K562 (cell line): ENCODE measurements at regions not wholly inside any gene's neighbourhood (a gene's known extent, or its start where the extent isn't known, plus 50 kb on each side); places are given as distances from the start of the nearest gene placed in this dataset.

Experiments
- ATAC-seq: fragments of 200-7000 bp; cut with Tn5 transposase; 3 replicates; pipeline ENCODE4 v1.9.1; 2020; ENCODE audit warnings: moderate library complexity
- BruUV-seq: library from RNA; stranded (reverse); fragments of 400-500 nt; replicated peaks from 2 replicates; lab custom pipeline; 2021; lab: Mats Ljungman, UMichigan
- CTCF ChIA-PET: fragments of 300-600 bp; formaldehyde crosslinking; extraction: SDS; loops from one replicate; lab custom pipeline; 2021; ENCODE audit warnings: low intra/inter-chr PET ratio; lab: Yijun Ruan, JAX
- POLR2A ChIA-PET: fragments of 300-600, 350-650 bp; sonication (Branson Sonifier 250); formaldehyde crosslinking; extraction: SDS; loops from one replicate; lab custom pipeline; 2021; ENCODE audit warnings: antibody characterized with exemption, inconsistent platforms; lab: Yijun Ruan, JAX
- DNase-seq, 4 experiments: peaks; one replicate each; pipeline versions ENCODE4 v3.0.0 to v3.0.0-alpha.2; 2011 to 2018; ENCODE audit warnings: low spot score in 3 of 4, mixed read lengths in 3 of 4; ENCODE audit errors: extremely low read depth in 1 of 4
- FAIRE-seq: peaks from 2 replicates; lab custom pipeline; 2011; peaks lifted over from hg19 to GRCh38; lab: Jason Lieb, UNC
- H2AFZ ChIP-seq: 2 replicates; pipeline ENCODE4 v1.6.0; 2011; ENCODE audit warnings: low read depth, low read length, control low read depth, inconsistent platforms
- H3K27ac ChIP-seq: fragments of 200-600 bp; 3 replicates; pipeline ENCODE4 v1.8.0; 2011; ENCODE audit warnings: low read depth, mild to moderate bottlenecking, control low read depth, inconsistent platforms, low read length, moderate library complexity, mixed read lengths; ENCODE audit errors: extremely low read depth
- H3K27me3 ChIP-seq, 2 experiments: fragments of 300-600 bp in 1 of 2; 2 replicates in 1 of 2; 3 replicates in 1 of 2; pipeline versions ENCODE4 v1.6.0 to v1.8.0; 2011; ENCODE audit warnings: inconsistent platforms in 2 of 2, low read length in 2 of 2, mild to moderate bottlenecking in 1 of 2, mixed read lengths in 1 of 2, moderate library complexity in 1 of 2; ENCODE audit not compliant: control insufficient read depth in 2 of 2, insufficient read depth in 2 of 2
- H3K36me3 ChIP-seq: fragments of 300-600 bp; 3 replicates; pipeline ENCODE4 v1.8.0; 2011; ENCODE audit warnings: mild to moderate bottlenecking, low read length, inconsistent platforms; ENCODE audit not compliant: control insufficient read depth, insufficient read depth
- H3K4me1 ChIP-seq, 2 experiments: fragments of 200-600 bp in 1 of 2; replicated peaks in 1 of 2; 2 replicates in 1 of 2; 3 replicates in 1 of 2; pipeline versions ENCODE4 v1.5.1 to v1.8.0; 2011; ENCODE audit warnings: inconsistent platforms in 2 of 2, low read length in 2 of 2, mild to moderate bottlenecking in 1 of 2, mixed read lengths in 1 of 2, moderate library complexity in 1 of 2; ENCODE audit not compliant: control insufficient read depth in 2 of 2, insufficient read depth in 2 of 2
- H3K4me2 ChIP-seq: 2 replicates; pipeline ENCODE4 v1.6.1; 2011; ENCODE audit warnings: low read length, control low read depth, inconsistent platforms, mixed read lengths; ENCODE audit not compliant: insufficient read depth
- H3K4me3 ChIP-seq: fragments of 200-600 bp; sonication (generic), shearing (Covaris generic); 2 replicates; pipeline ENCODE4 v1.5.1; 2016; ENCODE audit warnings: control low read depth, inconsistent platforms
- H3K79me2 ChIP-seq: fragments of 200-600 bp; 3 replicates; pipeline ENCODE4 v1.8.0; 2011; ENCODE audit warnings: low read length, inconsistent platforms; ENCODE audit not compliant: control insufficient read depth, insufficient read depth
- H3K9ac ChIP-seq, 2 experiments: 2 replicates each; pipeline versions ENCODE4 v1.6.0 to v1.6.1; 2011; ENCODE audit warnings: low read depth in 2 of 2, low read length in 2 of 2, control low read depth in 1 of 2, inconsistent platforms in 1 of 2, mild to moderate bottlenecking in 1 of 2, mixed read lengths in 1 of 2; ENCODE audit not compliant: insufficient read depth in 1 of 2
- H3K9me1 ChIP-seq: one replicate; pipeline ENCODE4 v1.6.0; 2011; ENCODE audit warnings: inconsistent platforms, mild to moderate bottlenecking, low read length, moderate library complexity; ENCODE audit not compliant: control insufficient read depth, insufficient read depth
- H3K9me3 ChIP-seq: replicated peaks from 2 replicates; pipeline ENCODE4 v1.5.1; 2011; ENCODE audit warnings: low read depth, low read length, inconsistent platforms; ENCODE audit not compliant: control insufficient read depth, insufficient read depth
- H4K20me1 ChIP-seq: replicated peaks from 2 replicates; pipeline ENCODE4 v1.6.1; 2011; ENCODE audit warnings: low read length, inconsistent platforms, mixed read lengths; ENCODE audit not compliant: control insufficient read depth, insufficient read depth
- ARID4B ChIP-seq: sonication (generic); formaldehyde crosslinking; IDR thresholded peaks from 2 replicates; pipeline ENCODE4 v1.8.0; 2022; ENCODE audit warnings: mild to moderate bottlenecking, missing genetic modification reagents
- ILK ChIP-seq: fragments of 450-650 bp; IDR thresholded peaks from 2 replicates; pipeline ENCODE4 v1.6.1; 2016; ENCODE audit warnings: missing genetic modification characterization, low read depth, mild to moderate bottlenecking, missing compliant biosample characterization, moderate library complexity, borderline replicate concordance
- MXD1 ChIP-seq: fragments of 250-450 bp; sonication (Bioruptor Pico); IDR thresholded peaks from 2 replicates; pipeline ENCODE4 v1.8.0; 2021; ENCODE audit warnings: borderline replicate concordance, mild to moderate bottlenecking, moderate library complexity; ENCODE audit not compliant: poor library complexity, severe bottlenecking
- NR2F6 ChIP-seq: fragments of 450-650 bp; formaldehyde crosslinking; IDR thresholded peaks from 2 replicates; pipeline ENCODE4 v1.4.0; 2020; ENCODE audit warnings: mild to moderate bottlenecking
- TAF1 ChIP-seq: IDR thresholded peaks from 2 replicates; pipeline ENCODE4 v1.6.1; 2011; ENCODE audit warnings: mild to moderate bottlenecking, low read length, moderate library complexity; ENCODE audit not compliant: insufficient read depth, control insufficient read depth, severe bottlenecking; ENCODE audit errors: extremely low read depth
- WGBS: fragments of 100-300 bp; shearing (Covaris generic); methylation state at CpG from one replicate; pipeline ENCODE4 v1.1.6; 2016; ENCODE audit warnings: low coverage, mixed read lengths; ENCODE audit not compliant: insufficient coverage; ENCODE audit errors: missing lambda C conversion rate; 5-methylcytosine and 5-hydroxymethylcytosine counted together
- in situ Hi-C: fragments of 300-500 bp; cut with MboI; formaldehyde crosslinking; loops from 4 replicates; pipeline ENCODE4 v1.15.0; 2018; ENCODE audit warnings: inconsistent platforms, mixed read lengths
- intact Hi-C: fragments of 100-400 bp; cut with micrococcal nuclease; formaldehyde crosslinking; loops from 2 replicates; pipeline ENCODE4 v1.14.2; 2022
- TF ChIP-seq, protein P1 (sequence below): fragments of 250-450 bp; sonication (Bioruptor Pico); IDR thresholded peaks from 2 replicates; pipeline ENCODE4 v1.4.0; 2020

- WGBS = 5% methylated on average over 9 of the region's 9 CpGs
- intact Hi-C loops (no loop called here), in situ Hi-C loops (no loop called here)
- H3K4me2 ChIP-seq = no peak overlapping the region
- no peaks in the 10 kb centered on the region for H3K4me1 ChIP-seq
- H3K9me1 ChIP-seq = no peaks in the 10 kb centered on the region
- BruUV-seq = no TSS peak
- no peaks in the 10 kb centered on the region for H3K27me3 ChIP-seq
- no peak overlapping the region for H3K9ac ChIP-seq
- ChIA-PET POLR2A (no interaction called here), CTCF (no interaction called here)
- TF ChIP-seq NR2F6 (CRISPR knock-in tag) = no peak
- TF ChIP-seq MXD1 (CRISPR knock-in tag) = no peak
- TF ChIP-seq, protein P1, sequence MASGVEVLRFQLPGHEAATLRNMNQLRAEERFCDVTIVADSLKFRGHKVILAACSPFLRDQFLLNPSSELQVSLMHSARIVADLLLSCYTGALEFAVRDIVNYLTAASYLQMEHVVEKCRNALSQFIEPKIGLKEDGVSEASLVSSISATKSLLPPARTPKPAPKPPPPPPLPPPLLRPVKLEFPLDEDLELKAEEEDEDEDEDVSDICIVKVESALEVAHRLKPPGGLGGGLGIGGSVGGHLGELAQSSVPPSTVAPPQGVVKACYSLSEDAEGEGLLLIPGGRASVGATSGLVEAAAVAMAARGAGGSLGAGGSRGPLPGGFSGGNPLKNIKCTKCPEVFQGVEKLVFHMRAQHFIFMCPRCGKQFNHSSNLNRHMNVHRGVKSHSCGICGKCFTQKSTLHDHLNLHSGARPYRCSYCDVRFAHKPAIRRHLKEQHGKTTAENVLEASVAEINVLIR (CRISPR knock-in tag) = no peak
- TF ChIP-seq TAF1 = no peak
- no peak for TF ChIP-seq ILK (tag)
- TF ChIP-seq ARID4B = no peak
- FAIRE-seq (no peak), DNase-seq (no peak), ATAC-seq (no peak)
- no peak overlapping the region for H3K4me3 ChIP-seq
- H4K20me1 ChIP-seq = no peaks in the 10 kb centered on the region
- no peaks in the 10 kb centered on the region for H3K36me3 ChIP-seq
- no peak overlapping the region for H3K27ac ChIP-seq
- H3K9me3 ChIP-seq = no peaks in the 10 kb centered on the region
- no peaks in the 10 kb centered on the region for H3K79me2 ChIP-seq
- no peak overlapping the region for H2AFZ ChIP-seq
Measured at GRCh38 chr18:27400001-27400400, 214.9 kb upstream of the CHST9 start.
